GM12891 (cell line): ENCODE measurements at regions not wholly inside any gene's neighbourhood (a gene's known extent, or its start where the extent isn't known, plus 50 kb on each side); places are given as distances from the start of the nearest gene placed in this dataset.

Experiments used
- PAX5 ChIP-seq: IDR thresholded peaks from 2 replicates; pipeline ENCODE4 v1.6.1; 2011; ENCODE audit warnings: low read length, moderate library complexity, mild to moderate bottlenecking; ENCODE audit not compliant: insufficient read depth, severe bottlenecking
- POLR2A ChIP-seq: IDR thresholded peaks from 2 replicates; pipeline ENCODE4 v1.6.1; 2011; ENCODE audit warnings: low read depth, low read length, control low read depth
- POLR2AphosphoS5 ChIP-seq: IDR thresholded peaks from 2 replicates; pipeline ENCODE4 v1.6.1; 2011; ENCODE audit warnings: low read depth, low read length, control low read depth
- TAF1 ChIP-seq: IDR thresholded peaks from 2 replicates; pipeline ENCODE4 v1.6.1; 2011; ENCODE audit warnings: low read depth, low read length, control low read depth

GRCh38 chrX:26954029-26954428, 509.1 kb downstream of the PPP4R3C start:
- TF ChIP-seq POLR2AphosphoS5, result no peak
- no peak for TF ChIP-seq POLR2A
- no peak for TF ChIP-seq PAX5
- no peak for TF ChIP-seq TAF1
